ENCODE measurements at regions not wholly inside any gene's neighbourhood (a gene's known extent, or its start where the extent isn't known, plus 50 kb on each side); places are given as distances from the start of the nearest gene placed in this dataset.
"Not testable (repeated sequence)": the region's sequence is repeated elsewhere in the genome, so short reads cannot be mapped to it uniquely, and the experiment has no call there.

DNA sequence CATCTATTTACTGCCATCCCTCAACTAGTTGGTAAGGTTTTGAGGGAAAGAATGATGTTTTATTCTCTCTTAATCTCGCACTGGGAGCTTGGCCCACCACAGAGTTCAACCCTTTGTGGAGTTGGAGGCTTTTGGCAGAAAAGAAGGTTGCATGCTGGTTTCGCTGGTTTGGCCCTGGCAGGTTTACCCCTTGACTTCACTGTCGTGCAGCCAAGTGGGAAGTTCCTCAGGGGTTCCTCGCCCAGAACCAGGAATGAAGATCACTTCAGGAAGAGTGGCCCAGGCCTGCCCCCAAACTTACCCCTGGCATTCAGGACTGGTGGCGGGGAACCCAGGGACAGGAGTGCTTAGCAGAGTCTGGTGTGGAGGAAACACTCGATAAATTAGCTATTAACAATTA lies 103.1 kb upstream of the LYZL2 start:
- DNase-seq (ENCODE audit: low spot score): no peak

DNA sequence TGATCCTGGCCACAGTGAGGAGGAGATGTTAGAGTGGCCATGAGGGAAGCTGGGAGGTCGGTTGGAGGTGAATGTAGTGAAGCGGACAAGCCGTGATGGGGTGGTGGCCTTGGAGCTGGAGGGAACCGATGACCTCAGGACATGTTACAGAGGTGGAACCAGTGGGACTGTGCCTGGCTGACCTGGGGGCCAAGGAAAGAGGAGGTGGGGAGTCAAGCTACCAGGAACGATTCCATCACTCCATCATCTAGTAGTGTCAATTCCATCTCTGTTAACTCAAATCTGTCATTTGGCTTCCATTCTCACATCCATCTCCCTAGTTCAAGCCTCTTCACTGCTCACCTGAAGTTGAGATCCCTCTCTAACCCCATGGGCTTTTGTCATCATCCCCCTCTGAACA lies 102.4 kb upstream of the LYZL2 start:
- no peak for DNase-seq (ENCODE audit: low spot score)

DNA sequence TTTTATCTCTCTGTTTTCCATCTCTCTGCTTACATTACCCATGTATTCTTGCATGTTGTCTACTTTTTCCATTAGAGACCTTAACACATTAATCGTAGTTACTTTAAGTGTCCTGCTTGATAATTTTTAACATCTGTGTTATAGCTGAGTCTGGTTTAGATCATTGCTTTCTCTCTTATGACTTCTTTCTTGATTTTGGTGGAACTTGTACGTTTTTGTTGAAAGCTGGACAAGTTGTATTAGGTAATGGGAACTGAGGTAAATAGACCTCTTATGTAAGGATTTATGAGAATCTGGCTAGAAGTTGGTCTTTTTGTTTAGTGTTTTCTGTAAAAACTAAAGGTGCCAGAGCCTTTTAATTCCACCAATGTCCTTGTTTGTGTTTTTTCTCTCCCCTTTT lies 100.8 kb upstream of the LYZL2 start:
- DNase-seq (ENCODE audit: low spot score): no peak

DNA sequence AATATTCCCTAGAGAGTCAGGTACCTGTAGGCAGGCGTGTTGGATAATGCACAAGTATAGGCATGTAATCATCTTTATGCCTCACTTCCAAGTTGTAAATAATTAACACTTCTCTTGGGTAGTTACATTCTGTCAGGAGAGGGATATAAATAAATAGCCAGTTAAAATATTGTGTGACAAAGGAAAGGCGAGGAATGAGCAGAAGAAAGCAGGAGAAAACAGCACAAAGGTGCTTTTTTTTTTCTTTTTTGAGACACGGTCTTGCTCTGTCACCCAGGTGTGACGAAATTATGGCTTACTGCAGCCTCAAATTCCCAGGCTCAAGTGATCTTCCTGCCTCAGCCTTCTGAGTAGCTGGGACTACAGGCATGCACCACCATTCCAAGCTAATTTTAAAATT lies 99.2 kb upstream of the LYZL2 start:
- no peak for DNase-seq (ENCODE audit: low spot score)

DNA sequence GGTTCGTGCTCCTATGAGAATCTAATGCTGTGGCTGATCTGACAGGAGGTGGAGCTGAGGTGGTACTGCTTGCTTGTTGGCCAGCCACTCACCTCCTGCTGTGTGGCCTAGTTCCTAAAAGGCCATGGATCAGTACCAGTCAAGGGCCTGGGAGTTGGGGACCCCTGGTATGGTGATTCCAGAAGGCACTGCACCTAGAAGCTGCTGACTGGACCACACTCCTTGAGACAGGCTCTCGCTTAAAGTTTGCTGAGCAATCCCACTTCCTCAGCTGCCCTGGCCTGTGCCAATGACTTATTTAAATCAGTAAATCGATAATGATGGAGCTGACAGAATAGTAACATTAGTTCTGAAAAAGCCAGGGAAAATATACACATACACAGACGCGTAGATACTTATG lies 98.6 kb upstream of the LYZL2 start:
- no peak for DNase-seq (ENCODE audit: low spot score)

DNA sequence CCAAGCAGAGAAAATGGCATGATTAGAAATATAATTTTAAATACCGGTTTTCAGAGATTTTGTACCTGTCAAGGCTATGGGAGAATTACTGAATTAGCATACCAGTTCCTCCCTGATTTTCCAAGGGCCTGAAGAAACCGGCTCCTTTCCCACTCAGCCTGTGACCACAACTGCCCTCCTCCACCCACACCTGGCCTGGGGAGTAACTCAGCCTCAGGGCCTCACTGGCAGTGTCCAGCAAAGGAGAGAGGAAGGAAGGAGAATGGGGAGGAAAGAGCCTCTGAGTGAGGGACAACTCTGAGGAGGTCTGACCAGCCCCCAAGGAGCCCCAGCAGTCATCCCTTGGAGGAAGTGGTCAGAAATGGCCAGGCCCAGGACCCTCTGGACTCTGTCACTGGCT lies 98.0 kb upstream of the LYZL2 start:
- no peak for DNase-seq (ENCODE audit: low spot score)

DNA sequence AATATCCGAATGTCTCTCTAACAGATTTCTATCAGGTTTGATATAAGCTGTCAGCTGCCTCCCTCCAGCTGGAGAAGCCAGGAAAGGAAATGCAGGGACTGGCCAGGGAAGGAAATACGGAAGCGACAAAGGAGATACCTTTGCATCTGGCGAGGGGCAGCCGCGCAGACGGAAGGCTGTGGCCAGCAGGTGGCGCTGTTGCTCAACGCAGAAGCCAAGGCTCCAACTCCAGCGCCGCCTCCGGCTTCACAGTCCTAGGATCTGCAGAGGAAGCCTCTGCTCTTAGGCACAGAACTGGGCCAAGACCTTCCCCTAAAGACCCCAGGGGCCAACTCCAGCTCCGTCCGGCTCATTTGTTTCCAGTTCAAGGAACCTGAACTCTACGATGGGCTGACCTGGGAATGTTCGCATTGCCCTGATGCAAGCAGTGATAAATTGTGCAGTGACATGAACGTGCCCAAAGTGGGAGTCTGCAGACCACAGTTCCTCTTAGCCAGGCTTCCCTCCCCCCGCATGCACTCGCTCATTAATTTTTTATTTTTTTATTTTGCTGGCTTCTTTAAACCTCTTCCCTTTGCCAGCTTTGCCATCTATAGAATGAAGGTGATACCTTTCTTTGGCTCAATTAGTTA lies 97.3 kb upstream of the LYZL2 start:
- DNase-seq (ENCODE audit: low spot score): peak; percentile 89

DNA sequence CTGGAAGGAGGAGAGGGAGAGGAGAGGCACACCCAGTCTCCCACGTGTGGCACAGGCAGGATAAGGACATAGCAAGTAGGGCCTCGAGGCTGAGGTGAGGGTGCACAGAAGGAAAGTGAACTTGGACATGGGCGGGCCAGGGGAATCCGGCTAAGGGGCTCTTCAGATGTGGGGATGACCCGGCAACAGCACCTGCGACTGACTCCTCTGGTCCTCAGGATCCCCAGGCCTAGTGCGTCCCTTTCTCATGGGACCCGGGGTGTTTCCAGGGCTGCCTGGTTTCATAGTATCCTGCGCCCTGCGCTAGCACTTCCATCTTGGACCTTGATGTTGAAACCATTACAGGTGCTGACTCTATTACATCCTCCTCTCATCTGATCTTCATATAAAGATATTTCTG lies 96.1 kb upstream of the LYZL2 start:
- no peak for DNase-seq (ENCODE audit: low spot score)

DNA sequence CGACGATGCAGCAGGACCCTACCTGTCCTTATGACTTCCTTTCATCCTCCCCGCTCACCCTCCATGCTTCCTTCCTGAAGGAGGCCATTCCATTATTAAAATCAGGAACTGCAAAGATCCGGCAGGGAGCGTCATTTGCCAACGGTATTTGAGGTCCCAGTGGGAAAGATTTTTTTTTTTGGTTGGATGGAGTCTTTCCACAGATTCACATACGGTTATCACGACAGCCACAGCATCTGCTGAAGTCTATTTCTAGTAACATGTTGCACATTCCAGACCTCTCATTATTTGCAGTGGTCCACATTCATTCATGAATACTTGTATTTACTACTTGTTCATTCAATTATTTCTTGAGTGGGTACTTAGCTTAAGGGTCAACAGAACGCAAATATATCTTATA lies 94.7 kb upstream of the LYZL2 start:
- no peak for DNase-seq (ENCODE audit: low spot score)

DNA sequence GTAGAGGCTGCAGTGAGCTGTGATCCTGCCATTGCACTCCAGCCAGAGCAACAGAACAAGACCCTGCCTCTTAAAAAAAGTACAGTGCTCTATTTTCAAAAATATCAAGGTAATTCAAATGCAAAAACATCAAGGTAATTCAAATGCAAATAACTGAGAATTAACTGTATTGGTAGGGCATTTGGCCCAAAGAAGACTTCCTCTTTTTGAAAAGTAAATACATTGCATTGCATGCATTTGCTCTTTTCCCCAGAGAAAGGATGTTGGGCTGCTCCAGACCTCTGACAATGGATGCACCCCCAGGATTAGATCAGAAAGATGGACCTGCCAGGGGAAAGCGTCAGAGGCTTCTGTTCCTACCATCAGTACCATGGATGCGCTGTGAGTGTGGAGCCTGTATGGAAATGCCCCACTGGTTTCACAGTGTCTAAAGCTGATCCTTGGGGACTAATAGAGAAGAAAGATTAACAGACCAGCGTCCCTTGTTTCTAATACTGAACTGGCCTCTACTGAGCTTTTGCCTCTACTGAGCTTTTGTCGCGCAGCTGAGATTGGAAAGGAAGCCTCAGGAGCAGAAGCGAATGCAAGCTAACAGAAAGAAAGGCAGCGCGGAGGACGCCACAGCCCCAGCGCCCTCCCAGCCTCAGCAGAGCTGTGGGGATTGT lies 93.5 kb upstream of the LYZL2 start:
- no peak for DNase-seq (ENCODE audit: low spot score)

DNA sequence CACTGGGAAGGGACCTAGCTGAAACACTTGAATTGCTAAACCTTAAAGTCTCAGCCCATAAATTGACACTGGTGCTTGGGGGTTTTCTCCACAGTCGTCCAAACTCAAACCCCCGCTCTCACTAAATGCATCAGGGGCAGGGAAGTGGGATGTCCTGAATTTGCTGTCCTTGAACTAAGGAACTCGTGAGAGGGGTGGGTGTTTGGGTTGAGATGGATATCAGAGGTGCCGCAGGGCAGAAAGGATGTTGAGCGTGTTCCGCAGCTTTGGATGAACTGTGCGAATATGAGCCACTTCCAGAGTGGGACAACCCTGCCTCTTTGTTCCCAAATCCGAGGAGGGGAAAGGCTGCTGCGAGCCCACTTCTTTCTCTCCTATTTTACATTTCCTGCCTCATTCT lies 90.3 kb upstream of the LYZL2 start:
- no peak for DNase-seq (ENCODE audit: low spot score)

DNA sequence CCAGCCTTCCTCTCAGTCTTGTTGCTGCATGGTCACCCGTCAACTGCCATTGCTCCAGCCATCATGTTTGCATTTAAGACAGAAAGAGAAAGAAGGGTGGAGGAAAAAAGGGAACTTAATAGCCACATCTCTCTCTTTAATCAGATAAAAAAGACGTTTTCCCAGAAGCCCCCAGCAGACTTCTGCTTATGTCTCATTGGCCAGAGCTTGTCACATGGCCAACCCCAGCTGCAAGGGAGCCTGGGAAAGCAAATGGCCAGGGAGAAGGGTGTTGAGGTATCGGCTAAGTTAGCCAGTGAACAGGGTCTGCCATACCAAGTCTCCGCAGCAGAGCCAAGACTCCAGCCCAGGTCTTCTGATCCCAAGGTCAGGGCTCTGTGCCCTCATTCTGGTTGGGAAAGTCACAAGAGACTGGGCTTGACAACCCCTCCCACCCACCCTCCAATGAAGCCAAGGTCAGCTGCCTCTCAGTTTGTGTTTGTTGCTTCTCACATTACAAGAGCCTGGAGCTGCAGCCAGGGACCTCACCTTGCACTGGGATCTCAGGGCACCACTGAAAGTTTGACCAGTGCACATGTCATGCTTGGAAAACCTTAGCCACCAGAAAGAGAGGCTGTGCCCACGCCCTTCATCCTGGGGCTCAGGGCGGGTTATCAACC lies 80.3 kb upstream of the LYZL2 start:
- no peak for DNase-seq (ENCODE audit: low spot score)

DNA sequence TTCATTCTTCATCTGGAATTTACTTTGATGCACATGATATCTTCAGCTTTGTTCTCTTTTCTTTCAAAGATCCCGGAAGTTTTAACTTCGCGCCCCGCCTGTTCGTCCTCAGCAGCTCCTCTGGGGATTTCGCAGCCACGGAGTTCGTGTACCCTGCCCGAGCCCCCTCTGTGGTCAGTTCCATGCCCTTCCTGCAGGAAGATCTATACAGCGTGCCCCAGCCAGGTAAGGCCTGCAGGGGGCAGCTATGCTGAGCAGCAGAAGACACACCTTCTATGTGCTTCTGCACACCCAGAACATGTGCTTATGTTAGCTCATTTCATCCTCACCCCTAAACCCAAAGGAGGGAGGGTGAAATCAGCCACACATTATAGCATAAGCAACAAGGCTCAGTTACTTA lies 79.7 kb upstream of the LYZL2 start:
- DNase-seq (ENCODE audit: low spot score): no peak

DNA sequence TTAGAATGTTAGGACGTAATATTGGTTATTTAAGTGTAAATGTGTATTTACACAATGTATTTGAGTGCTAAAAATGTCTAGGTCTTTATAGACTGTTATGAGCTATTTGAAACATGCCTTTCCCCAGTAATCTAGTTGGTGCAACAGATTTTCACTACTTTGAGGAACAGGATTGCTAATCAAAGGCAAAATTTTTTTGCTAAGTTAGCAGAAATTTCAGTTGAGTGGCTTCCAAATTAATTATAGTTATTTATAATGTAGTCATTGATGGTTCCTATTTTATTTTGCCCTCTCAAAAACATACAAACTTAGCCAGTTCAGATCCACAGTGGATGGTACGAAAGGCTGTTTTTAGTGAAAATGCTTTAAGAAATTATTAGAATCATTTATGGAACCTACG lies 78.7 kb upstream of the LYZL2 start:
- no peak for DNase-seq (ENCODE audit: low spot score)

DNA sequence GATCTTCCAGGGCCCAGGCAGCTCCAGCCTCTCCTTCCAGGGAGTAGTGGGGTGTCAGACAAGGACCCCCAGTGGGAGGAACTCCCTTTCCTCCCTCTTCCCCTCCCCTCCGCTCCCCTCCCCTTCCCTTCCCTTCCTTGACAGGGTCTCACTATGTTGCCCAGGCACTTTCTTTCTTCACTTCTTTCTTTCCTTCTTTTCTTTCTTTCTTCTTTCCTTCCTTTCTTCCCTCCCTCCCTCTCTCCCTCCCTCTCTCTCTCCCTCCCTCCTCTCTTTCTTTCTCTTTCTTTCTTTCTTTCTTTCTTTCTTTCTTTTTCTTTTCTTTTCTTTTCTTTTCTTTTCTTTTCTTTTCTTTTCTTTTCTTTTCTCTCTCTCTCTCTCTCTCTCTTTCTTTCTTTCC lies 76.6 kb upstream of the LYZL2 start:
- not testable (repeated sequence) for DNase-seq (ENCODE audit: low spot score)

DNA sequence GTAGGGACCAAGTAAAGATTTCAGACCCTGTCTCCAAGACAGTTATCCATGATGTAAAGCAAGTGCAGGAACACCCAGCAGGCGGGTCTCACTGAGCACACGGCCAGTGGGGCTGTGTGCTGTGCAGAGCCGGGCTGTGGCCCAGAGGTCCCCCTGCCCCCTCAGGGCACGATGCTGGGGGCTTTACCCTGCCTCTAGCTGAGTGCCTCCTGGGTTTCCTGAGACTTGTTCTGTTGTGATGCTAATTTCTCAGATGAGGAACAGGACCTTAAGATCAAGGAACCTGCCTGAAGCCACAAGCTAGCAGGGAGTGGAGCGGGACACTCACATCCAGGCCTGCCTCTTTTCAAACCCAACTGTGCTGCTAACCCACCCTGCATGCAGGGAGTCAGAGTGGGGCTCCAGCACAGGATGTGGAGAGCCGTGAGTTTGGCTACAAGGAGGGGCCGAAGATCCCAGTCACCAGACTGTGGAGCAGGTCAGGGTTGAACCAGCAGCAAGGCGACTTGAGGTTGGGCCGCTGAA lies 76.1 kb upstream of the LYZL2 start:
- no peak for DNase-seq (ENCODE audit: low spot score)

DNA sequence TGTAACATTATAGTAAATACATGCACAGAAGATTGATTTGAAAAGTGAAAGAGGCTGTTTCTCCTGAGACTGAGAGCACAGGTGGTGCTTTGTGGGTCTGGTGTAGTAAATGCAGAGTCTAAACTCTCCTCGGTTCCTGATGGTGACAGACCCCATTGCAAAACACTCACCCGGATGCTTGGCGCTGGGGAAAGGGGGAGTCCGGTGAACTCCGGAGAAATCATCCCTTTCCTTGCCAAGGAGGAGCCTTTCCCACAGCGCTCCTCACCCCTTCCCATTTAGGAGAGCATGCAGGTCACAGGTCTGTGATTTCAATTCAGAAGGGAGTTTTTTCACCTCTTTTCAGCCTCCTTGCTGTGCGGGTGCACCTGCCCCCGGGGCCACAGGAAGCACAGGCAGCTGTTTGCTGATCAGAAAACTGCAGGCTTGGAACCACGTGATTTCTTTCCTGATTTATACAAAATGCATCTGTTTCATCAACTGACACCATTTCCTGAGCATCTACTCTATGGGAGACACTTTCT lies 75.6 kb upstream of the LYZL2 start:
- DNase-seq (ENCODE audit: low spot score): no peak

DNA sequence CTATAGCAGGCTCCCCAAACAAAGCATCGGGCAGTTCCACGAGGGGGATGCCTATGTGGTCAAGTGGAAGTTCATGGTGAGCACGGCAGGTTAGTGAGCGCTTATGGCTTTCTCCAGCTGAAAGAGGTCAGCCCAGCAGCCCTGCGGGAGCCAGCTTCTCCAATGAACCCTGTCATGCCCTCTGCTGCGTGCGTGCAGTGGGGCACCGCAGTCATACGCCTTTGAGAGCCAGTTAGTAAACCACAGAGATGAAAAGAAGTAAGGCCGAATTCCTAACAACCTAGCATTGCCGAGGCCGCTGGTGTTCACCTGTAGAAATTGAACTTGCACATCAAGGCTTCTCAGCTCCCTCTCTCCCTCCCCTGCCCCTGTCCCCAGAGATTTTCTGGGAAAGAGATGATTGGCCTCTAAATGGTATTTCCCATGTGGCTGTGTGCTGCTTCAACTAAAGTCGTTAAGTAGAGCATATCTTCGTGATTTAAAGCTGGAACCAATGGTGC lies 75.1 kb upstream of the LYZL2 start:
- DNase-seq (ENCODE audit: low spot score): not testable (repeated sequence)

DNA sequence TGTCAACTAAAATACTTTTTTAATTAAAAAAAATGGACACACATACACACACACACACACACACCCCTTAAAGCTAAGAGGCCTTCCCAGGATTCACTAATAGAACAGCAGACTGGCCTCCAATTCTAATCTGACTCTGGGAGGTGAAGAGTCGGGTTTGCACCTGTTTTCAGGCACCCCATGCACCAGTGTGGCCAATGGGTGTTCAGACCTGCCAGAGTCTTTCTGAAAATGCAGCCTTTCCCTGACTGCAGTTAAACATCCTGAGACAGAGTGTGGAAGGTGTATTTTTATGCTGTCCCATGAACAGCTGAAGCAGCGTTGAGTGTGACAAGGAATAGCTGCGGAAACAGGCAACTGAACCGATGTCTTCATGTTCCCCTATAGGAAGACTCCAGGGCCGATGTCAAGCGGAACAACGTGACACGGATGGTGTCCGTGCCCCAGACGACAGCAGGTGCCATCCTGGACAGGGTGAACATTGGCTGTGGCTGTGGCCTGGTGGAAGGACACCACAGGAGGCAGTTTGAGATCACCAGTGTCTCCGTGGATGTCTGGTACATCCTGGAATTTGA lies 74.6 kb upstream of the LYZL2 start:
- DNase-seq (ENCODE audit: low spot score): no peak

DNA sequence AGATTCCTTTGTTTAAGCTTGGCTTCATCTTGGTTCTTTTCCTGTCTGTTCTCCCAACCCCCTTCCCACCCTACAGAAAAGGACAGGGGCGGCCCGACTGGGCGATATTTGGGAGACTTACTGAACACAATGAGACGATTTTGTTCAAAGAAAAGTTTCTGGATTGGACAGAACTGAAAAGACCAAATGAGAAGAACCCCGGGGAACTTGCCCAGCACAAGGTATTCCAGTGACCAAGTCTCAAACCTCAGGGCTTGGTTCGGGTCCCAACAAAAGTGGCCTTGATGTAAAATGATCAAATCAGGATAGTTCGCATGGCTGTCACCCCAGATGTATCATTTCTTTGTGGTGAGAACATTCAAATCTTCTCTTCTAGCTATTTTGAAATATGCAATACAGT lies 73.9 kb upstream of the LYZL2 start:
- not testable (repeated sequence) for DNase-seq (ENCODE audit: low spot score)

DNA sequence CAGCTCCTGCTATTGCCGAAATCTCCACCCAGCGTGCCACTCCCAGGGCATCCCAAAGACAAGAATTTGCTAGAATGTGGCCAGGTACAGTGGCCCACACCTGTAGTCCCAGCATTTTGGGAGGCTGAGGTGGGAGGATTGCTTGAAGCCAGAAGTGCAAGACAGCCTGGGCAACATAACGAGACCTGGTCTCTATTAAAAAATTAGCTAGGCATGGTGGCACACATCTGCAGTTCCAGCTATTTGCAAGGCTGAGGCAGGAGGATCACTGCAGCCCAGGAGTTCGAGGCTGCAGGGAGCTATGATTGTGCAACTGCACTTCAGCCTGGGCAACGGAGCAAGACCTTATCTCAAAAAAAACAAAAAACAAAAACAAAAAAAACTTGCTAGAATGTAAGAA lies 73.3 kb upstream of the LYZL2 start:
- no peak for DNase-seq (ENCODE audit: low spot score)

DNA sequence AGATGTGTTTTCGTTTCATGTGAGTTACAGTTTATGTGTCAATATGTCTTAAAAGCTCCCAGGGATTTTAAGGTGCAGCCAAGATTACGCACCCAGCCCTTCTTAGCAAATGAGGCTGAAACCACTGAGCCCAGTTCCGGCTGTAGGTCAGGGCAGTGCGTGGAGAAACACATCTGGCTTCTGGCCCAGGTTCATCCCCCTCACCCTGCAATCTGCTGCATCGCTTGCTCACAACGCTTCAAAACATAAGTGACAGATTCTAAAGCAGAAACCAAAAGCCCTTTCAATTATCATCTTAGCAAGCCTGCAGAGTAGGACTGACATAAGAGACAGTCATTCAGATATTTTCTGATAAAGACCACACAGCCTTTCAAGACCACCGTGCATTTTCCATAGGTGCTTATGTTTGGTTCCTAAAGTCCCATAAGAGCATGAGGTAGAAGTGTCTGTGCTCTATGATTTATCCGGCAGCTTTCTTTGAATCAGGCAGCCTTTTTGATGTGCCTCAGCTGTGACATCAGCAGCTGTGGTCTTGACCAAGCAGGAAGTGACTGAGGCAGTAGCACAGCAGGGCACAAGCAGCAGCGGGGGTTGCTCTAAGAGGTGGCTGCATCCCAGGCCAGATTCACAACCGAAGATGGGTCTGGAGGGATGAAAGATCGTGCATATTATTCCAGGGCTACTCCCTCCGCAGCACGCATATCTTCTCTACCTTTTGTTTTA lies 72.1 kb upstream of the LYZL2 start:
- DNase-seq (ENCODE audit: low spot score): peak; percentile 59

Data from mucosa of gallbladder (tissue), 1 donor.